PC-9 (cell line): ENCODE measurements at regions not wholly inside any gene's neighbourhood (a gene's known extent, or its start where the extent isn't known, plus 50 kb on each side); places are given as distances from the start of the nearest gene placed in this dataset.

ENCODE experiments used
- BruUV-seq: library from RNA; stranded (reverse); fragments of 400-500 nt; replicated peaks from 2 replicates; lab custom pipeline; 2021; lab: Mats Ljungman, UMichigan
- CTCF ChIA-PET: fragments of 300-600 bp; sonication (Branson Sonifier 250); formaldehyde crosslinking; loops from one replicate; lab custom pipeline; 2022; ENCODE audit warnings: antibody characterized with exemption; lab: Charles Lee
- POLR2A ChIA-PET: fragments of 300-600 bp; sonication (Branson Sonifier 250); formaldehyde crosslinking; loops from one replicate; lab custom pipeline; 2022; ENCODE audit warnings: antibody characterized with exemption; ENCODE audit not compliant: unreplicated experiment; lab: Charles Lee
- DNase-seq, 2 experiments: peaks; one replicate each; pipeline versions ENCODE4 v3.0.0 to v3.0.0-alpha.2; 2015 to 2022; ENCODE audit warnings: mixed read lengths in 1 of 2
- H2AFZ ChIP-seq: fragments of 200-600 bp; sonication (generic); 2 replicates; pipeline ENCODE4 v1.8.1; 2017; ENCODE audit warnings: antibody characterized with exemption
- H3F3A ChIP-seq: fragments of 200-600 bp; sonication (generic); 2 replicates; pipeline ENCODE4 v1.8.1; 2017; ENCODE audit warnings: antibody characterized with exemption, mild to moderate bottlenecking, low read depth; ENCODE audit not compliant: insufficient read depth
- H3K27ac ChIP-seq: fragments of 200-600 bp; sonication (generic); 2 replicates; pipeline ENCODE4 v1.6.1; 2016; ENCODE audit warnings: mixed run types
- H3K27me3 ChIP-seq: fragments of 200-600 bp; sonication (generic); 2 replicates; pipeline ENCODE4 v1.6.1; 2016; ENCODE audit warnings: low read depth, mixed run types; ENCODE audit not compliant: insufficient read depth
- H3K36me3 ChIP-seq: fragments of 200-600 bp; sonication (generic); 2 replicates; pipeline ENCODE4 v1.6.1; 2016; ENCODE audit warnings: low read depth, mixed run types
- H3K4me1 ChIP-seq: fragments of 200-600 bp; sonication (generic); replicated peaks from 2 replicates; pipeline ENCODE4 v1.6.1; 2016; ENCODE audit warnings: mixed run types; ENCODE audit not compliant: insufficient read depth
- H3K4me2 ChIP-seq: fragments of 200-600 bp; sonication (generic); 2 replicates; pipeline ENCODE4 v1.6.1; 2017; ENCODE audit warnings: mixed run types
- H3K4me3 ChIP-seq: fragments of 200-600 bp; sonication (generic); 2 replicates; pipeline ENCODE4 v1.6.1; 2016; ENCODE audit warnings: mixed run types
- H3K79me2 ChIP-seq: fragments of 200-600 bp; sonication (generic); 2 replicates; pipeline ENCODE4 v1.6.1; 2017; ENCODE audit warnings: low read depth, mixed run types
- H3K9me2 ChIP-seq: fragments of 200-600 bp; sonication (generic); 2 replicates; pipeline ENCODE4 v1.8.1; 2017; ENCODE audit warnings: mild to moderate bottlenecking; ENCODE audit not compliant: insufficient read depth
- H3K9me3 ChIP-seq: fragments of 200-600 bp; sonication (generic); 2 replicates; pipeline ENCODE4 v1.8.1; 2016; ENCODE audit warnings: low read depth; ENCODE audit not compliant: insufficient read depth
- H4K20me1 ChIP-seq: fragments of 200-600 bp; sonication (generic); 2 replicates; pipeline ENCODE4 v1.8.1; 2017; ENCODE audit not compliant: insufficient read depth
- CTCF ChIP-seq: fragments of 200-600 bp; sonication (generic); conservative IDR thresholded peaks from 2 replicates; pipeline ENCODE4 v1.6.1; 2017; ENCODE audit warnings: mixed run types, antibody characterized with exemption, mild to moderate bottlenecking, moderate library complexity
- EZH2 ChIP-seq: fragments of 200-600 bp; sonication (generic); IDR thresholded peaks from 2 replicates; pipeline ENCODE4 v1.8.0; 2017; ENCODE audit warnings: antibody characterized with exemption, low read depth
- intact Hi-C: fragments of 100-400 bp; cut with micrococcal nuclease; formaldehyde crosslinking; loops from one replicate; pipeline ENCODE4 v1.10.0; 2022; ENCODE audit not compliant: unreplicated experiment

GRCh38 chr3:66153481-66154443 lies 67.0 kb upstream of the SLC25A26 start:
- no peak overlapping the region for H3K4me3 ChIP-seq
- ChIA-PET POLR2A (no interaction called here), CTCF (interaction anchor here (0.5 kb wide), 1 partner anchor 39 kb away, joined by 3 read pairs; no protein-coding TSS in a partner anchor)
- DNase-seq = peak in 1 of 2 experiments; percentile 27
- H2AFZ ChIP-seq = no peak overlapping the region
- H3K36me3 ChIP-seq = no peaks in the 10 kb centered on the region
- no peaks in the 10 kb centered on the region for H3K4me1 ChIP-seq
- no peaks in the 10 kb centered on the region for H3K9me2 ChIP-seq
- peak overlapping the region; percentile 23; the same call in 1 of the 2 replicates for H3K4me2 ChIP-seq
- intact Hi-C loops = no loop called here
- H4K20me1 ChIP-seq = no peaks in the 10 kb centered on the region
- BruUV-seq = no TSS peak
- no peaks in the 10 kb centered on the region for H3K9me3 ChIP-seq
- no peak overlapping the region for H3K27ac ChIP-seq
- no peaks in the 10 kb centered on the region for H3K79me2 ChIP-seq
- no peak for TF ChIP-seq CTCF
- no peak for TF ChIP-seq EZH2
- H3F3A ChIP-seq = no peaks in the 10 kb centered on the region
- H3K27me3 ChIP-seq = no peaks in the 10 kb centered on the region

- H3K4me1 ChIP-seq = no peaks in the 10 kb centered on the region
- no peak for DNase-seq
- no peak overlapping the region for H3K27ac ChIP-seq
- no peak for TF ChIP-seq CTCF
- TF ChIP-seq EZH2 = no peak
- H4K20me1 ChIP-seq = no peaks in the 10 kb centered on the region
- no peak overlapping the region for H3K4me3 ChIP-seq
- H3K36me3 ChIP-seq = no peaks in the 10 kb centered on the region
- H2AFZ ChIP-seq = no peak overlapping the region
- no peaks in the 10 kb centered on the region for H3K27me3 ChIP-seq
- H3K9me2 ChIP-seq = no peaks in the 10 kb centered on the region
- CTCF ChIA-PET = no interaction called here
- POLR2A ChIA-PET = interaction anchor here (0.6 kb wide), 1 partner anchor 263 kb away, joined by 5 read pairs; no protein-coding TSS in a partner anchor
- no TSS peak for BruUV-seq
- no peaks in the 10 kb centered on the region for H3K79me2 ChIP-seq
- H3K4me2 ChIP-seq = no peak overlapping the region
- intact Hi-C loops = no loop called here
- no peaks in the 10 kb centered on the region for H3F3A ChIP-seq
- H3K9me3 ChIP-seq = no peaks in the 10 kb centered on the region
These were observed 68.5 kb upstream of the SLC25A26 start for GRCh38 chr3:66152336-66152735.

- Histone ChIP-seq H3K27ac (no peak overlapping the region), H3K36me3 (no peaks in the 10 kb centered on the region), H3K4me2 (no peak overlapping the region), H3F3A (no peaks in the 10 kb centered on the region), H3K79me2 (no peaks in the 10 kb centered on the region), H3K4me3 (no peak overlapping the region), H4K20me1 (no peaks in the 10 kb centered on the region), H3K4me1 (no peaks in the 10 kb centered on the region), H3K9me3 (no peaks in the 10 kb centered on the region), H3K27me3 (no peaks in the 10 kb centered on the region), H2AFZ (no peak overlapping the region), H3K9me2 (no peaks in the 10 kb centered on the region)
- no peak for TF ChIP-seq CTCF
- TF ChIP-seq EZH2 = no peak
- ChIA-PET POLR2A (no interaction called here), CTCF (interaction anchor here (0.7 kb wide), 1 partner anchor 14 kb away, joined by 3 read pairs; no protein-coding TSS in a partner anchor)
- intact Hi-C loops = no loop called here
- no peak for DNase-seq
- no TSS peak for BruUV-seq
These were observed 69.8 kb upstream of the SLC25A26 start for GRCh38 chr3:66150977-66151376.
